ENCODE measurements at regions not wholly inside any gene's neighbourhood (a gene's known extent, or its start where the extent isn't known, plus 50 kb on each side); places are given as distances from the start of the nearest gene placed in this dataset.

DNA sequence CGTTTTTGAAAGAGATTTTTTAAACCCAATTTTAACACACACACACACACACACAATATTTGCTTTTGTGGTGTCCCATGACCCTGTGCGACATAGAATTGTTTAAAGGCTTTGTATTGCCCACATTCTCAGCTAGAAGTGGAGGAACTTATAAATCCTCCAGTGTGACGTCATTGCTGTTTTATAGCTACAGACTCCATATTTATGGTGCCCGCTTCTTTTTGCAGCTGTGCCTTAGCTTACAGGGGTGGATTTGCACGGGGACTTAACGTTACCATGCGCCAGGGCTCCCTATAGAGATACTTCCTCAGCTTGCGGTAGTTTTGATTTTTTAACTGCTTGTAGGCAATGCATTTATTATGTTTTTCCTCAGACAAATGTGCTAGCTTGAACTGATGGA is 101.9 kb upstream of the SMIM21 start:
- H3K4me1 ChIP-seq (ENCODE audit: control insufficient read depth, extremely low read depth, insufficient read depth, low read length): peaks cover 3% of the 10 kb centered on the region
- no peak overlapping the region for H3K9ac ChIP-seq (ENCODE audit: insufficient read depth, low read length)
- H3K4me2 ChIP-seq (ENCODE audit: extremely low read depth, insufficient read depth, low read length): no peak overlapping the region
- H2AFZ ChIP-seq (ENCODE audit: low read length): no peak overlapping the region
- H4K20me1 ChIP-seq (ENCODE audit: control insufficient read depth, extremely low read depth, insufficient read depth, low read length): no peaks in the 10 kb centered on the region
- H3K9me3 ChIP-seq (ENCODE audit: control insufficient read depth, insufficient read depth, low read depth, low read length): no peaks in the 10 kb centered on the region
- H3K4me3 ChIP-seq (replicated peaks in 1 of 4; ENCODE audit: control extremely low read depth in 1 of 4, insufficient read depth in 1 of 4, low read depth in 3 of 4, low read length in 4 of 4): no peak overlapping the region
- TF ChIP-seq, protein P1, sequence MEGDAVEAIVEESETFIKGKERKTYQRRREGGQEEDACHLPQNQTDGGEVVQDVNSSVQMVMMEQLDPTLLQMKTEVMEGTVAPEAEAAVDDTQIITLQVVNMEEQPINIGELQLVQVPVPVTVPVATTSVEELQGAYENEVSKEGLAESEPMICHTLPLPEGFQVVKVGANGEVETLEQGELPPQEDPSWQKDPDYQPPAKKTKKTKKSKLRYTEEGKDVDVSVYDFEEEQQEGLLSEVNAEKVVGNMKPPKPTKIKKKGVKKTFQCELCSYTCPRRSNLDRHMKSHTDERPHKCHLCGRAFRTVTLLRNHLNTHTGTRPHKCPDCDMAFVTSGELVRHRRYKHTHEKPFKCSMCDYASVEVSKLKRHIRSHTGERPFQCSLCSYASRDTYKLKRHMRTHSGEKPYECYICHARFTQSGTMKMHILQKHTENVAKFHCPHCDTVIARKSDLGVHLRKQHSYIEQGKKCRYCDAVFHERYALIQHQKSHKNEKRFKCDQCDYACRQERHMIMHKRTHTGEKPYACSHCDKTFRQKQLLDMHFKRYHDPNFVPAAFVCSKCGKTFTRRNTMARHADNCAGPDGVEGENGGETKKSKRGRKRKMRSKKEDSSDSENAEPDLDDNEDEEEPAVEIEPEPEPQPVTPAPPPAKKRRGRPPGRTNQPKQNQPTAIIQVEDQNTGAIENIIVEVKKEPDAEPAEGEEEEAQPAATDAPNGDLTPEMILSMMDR (conservative IDR thresholded peaks at IDR 0.05 in 1 of 2, IDR thresholded peaks at IDR 0.05 in 1 of 2; ENCODE audit: low read depth in 1 of 2, low read length in 2 of 2): no peak
- no peak for TF ChIP-seq EZH2 (IDR thresholded peaks at IDR 0.05; ENCODE audit: low read length, missing control alignments)
- H3K27ac ChIP-seq (ENCODE audit: insufficient read depth, low read length): no peak overlapping the region
- DNase-seq (ENCODE audit: low read depth in 2 of 2): no peak
- no peaks in the 10 kb centered on the region for H3K36me3 ChIP-seq (ENCODE audit: control insufficient read depth, insufficient read depth, low read length)
- H3K79me2 ChIP-seq (ENCODE audit: control insufficient read depth, insufficient read depth, low read length): no peaks in the 10 kb centered on the region
- no peaks in the 10 kb centered on the region for H3K27me3 ChIP-seq (ENCODE audit: control insufficient read depth, insufficient read depth, low read length)

DNA sequence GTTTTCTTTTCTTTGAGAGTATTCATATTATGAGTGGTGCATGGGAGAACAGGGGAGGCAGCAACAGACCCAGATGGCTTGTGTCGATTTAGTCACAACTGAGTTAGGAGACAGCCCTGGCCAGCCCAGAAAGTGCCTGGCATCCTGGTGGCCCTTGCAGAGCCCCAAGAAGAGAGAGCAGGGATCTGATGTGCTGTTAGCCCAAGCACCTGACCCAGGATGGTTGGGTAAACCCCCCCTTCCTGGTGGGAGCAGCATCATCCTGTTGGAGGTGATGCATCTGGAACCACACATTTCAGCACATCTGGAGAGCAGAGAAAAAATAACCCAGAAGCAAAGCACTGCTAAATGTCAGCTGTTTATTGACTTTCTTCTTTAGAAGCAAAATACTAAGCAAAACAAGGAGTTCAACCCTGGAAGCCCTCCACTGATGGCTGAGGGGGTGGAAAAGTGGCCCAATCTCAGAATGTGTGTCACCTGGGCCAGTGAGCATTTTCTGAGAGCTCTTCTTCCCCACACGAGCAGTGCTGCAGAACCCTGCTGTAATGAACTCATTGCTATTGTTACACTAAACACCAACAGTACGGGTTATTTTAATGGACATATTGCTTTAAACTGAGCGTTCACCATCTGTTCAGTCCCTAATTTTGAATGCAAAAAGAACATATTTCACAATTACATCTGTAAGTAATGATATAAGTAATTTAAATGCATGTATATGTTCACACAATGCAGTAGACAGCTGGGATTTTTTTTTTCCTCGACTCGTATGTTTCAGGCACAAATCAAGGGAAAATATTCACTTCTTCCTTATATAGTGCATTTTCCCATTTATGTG is 100.6 kb upstream of the SMIM21 start:
- H3K4me3 ChIP-seq (replicated peaks in 1 of 4; ENCODE audit: control extremely low read depth in 1 of 4, insufficient read depth in 1 of 4, low read depth in 3 of 4, low read length in 4 of 4): no peak overlapping the region
- TF ChIP-seq, protein P1 (conservative IDR thresholded peaks at IDR 0.05 in 1 of 2, IDR thresholded peaks at IDR 0.05 in 1 of 2; ENCODE audit: low read depth in 1 of 2, low read length in 2 of 2): no peak
- TF ChIP-seq EZH2 (IDR thresholded peaks at IDR 0.05; ENCODE audit: low read length, missing control alignments): no peak

DNA sequence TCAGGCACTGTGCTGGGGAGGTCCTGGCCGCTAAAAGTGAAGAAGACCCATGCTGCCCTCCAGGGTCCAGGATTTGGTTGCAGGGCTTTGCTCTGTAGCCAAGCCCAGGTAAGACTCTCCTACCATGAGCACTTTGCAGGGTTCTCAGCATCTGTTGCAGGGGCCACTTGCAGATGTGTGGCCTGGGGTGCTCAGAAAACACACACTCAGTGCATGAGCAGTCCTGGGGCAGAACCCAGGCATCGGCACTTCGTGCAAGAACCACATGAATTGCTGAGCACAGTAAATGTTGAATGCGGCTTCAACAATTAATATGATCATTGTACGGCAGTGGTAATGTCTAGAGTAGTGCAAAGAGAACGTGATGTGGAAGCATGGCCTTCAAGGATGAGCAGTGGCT is 98.5 kb upstream of the SMIM21 start:
- Histone ChIP-seq H4K20me1 (ENCODE audit: control insufficient read depth, extremely low read depth, insufficient read depth, low read length) (no peaks in the 10 kb centered on the region), H3K27ac (ENCODE audit: insufficient read depth, low read length) (no peak overlapping the region), H3K4me3 (replicated peaks in 1 of 4; ENCODE audit: control extremely low read depth in 1 of 4, insufficient read depth in 1 of 4, low read depth in 3 of 4, low read length in 4 of 4) (no peak overlapping the region), H2AFZ (ENCODE audit: low read length) (no peak overlapping the region), H3K4me2 (ENCODE audit: extremely low read depth, insufficient read depth, low read length) (no peak overlapping the region), H3K4me1 (ENCODE audit: control insufficient read depth, extremely low read depth, insufficient read depth, low read length) (no peaks in the 10 kb centered on the region), H3K36me3 (ENCODE audit: control insufficient read depth, insufficient read depth, low read length) (no peaks in the 10 kb centered on the region), H3K79me2 (ENCODE audit: control insufficient read depth, insufficient read depth, low read length) (no peaks in the 10 kb centered on the region), H3K9me3 (ENCODE audit: control insufficient read depth, insufficient read depth, low read depth, low read length) (no peaks in the 10 kb centered on the region), H3K27me3 (ENCODE audit: control insufficient read depth, insufficient read depth, low read length) (no peaks in the 10 kb centered on the region), H3K9ac (ENCODE audit: insufficient read depth, low read length) (no peak overlapping the region)
- no peak for DNase-seq (ENCODE audit: low read depth in 2 of 2)
- TF ChIP-seq, protein P1 (conservative IDR thresholded peaks at IDR 0.05 in 1 of 2, IDR thresholded peaks at IDR 0.05 in 1 of 2; ENCODE audit: low read depth in 1 of 2, low read length in 2 of 2): no peak
- no peak for TF ChIP-seq EZH2 (IDR thresholded peaks at IDR 0.05; ENCODE audit: low read length, missing control alignments)

More for the DNA sequence above, 100.6 kb upstream of the SMIM21 start:
- Histone ChIP-seq H3K4me2 (ENCODE audit: extremely low read depth, insufficient read depth, low read length) (no peak overlapping the region), H3K79me2 (ENCODE audit: control insufficient read depth, insufficient read depth, low read length) (no peaks in the 10 kb centered on the region), H3K27me3 (ENCODE audit: control insufficient read depth, insufficient read depth, low read length) (no peaks in the 10 kb centered on the region), H3K27ac (ENCODE audit: insufficient read depth, low read length) (no peak overlapping the region), H3K36me3 (ENCODE audit: control insufficient read depth, insufficient read depth, low read length) (no peaks in the 10 kb centered on the region), H3K4me1 (ENCODE audit: control insufficient read depth, extremely low read depth, insufficient read depth, low read length) (peaks cover 3% of the 10 kb centered on the region), H2AFZ (ENCODE audit: low read length) (no peak overlapping the region), H3K9ac (ENCODE audit: insufficient read depth, low read length) (no peak overlapping the region), H4K20me1 (ENCODE audit: control insufficient read depth, extremely low read depth, insufficient read depth, low read length) (no peaks in the 10 kb centered on the region), H3K9me3 (ENCODE audit: control insufficient read depth, insufficient read depth, low read depth, low read length) (no peaks in the 10 kb centered on the region)
- DNase-seq (ENCODE audit: low read depth in 2 of 2): no peak

Data from fibroblast of lung (primary cell).